ENCODE measurements at regions not wholly inside any gene's neighbourhood (a gene's known extent, or its start where the extent isn't known, plus 50 kb on each side); places are given as distances from the start of the nearest gene placed in this dataset.

DNA sequence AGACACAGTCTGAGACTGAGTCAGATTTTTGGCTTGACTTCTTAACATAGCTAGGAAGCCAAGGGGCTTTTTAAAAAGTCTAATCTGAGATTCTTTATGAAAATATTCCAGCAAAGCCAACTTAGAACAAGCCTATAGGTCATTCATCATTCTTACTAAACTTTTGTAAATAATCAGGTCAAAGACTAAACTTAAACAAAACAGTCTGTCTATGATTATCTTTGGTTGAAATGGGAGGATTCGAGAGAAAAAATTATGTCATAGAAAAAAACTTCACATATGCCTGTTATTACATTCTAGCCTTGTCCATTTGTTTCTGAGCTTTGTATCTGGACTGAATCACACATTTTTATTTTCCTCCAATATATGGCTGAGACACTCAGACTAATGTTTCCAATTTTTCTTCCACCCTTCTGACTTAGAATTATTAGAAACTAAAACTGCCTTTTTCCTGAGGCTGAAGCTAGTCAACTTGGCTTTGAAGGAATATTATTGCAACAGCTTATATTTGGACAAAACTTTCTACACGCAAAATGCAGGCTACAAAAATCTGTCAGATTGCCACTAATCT is 83.3 kb downstream of the ETS2 start:
- TF ChIP-seq EZH2 (IDR thresholded peaks at IDR 0.05; ENCODE audit: insufficient read depth, poor library complexity, severe bottlenecking) (no peak), EZH2phosphoT487 (IDR thresholded peaks at IDR 0.05; ENCODE audit: insufficient read depth, low read depth) (no peak)
- Histone ChIP-seq H3K9me3 (ENCODE audit: low read depth) (no peaks in the 10 kb centered on the region), H3K4me3 (no peak overlapping the region), H4K20me1 (ENCODE audit: insufficient read depth) (no peaks in the 10 kb centered on the region), H3K4me1 (ENCODE audit: insufficient read depth) (no peaks in the 10 kb centered on the region), H3K9me2 (ENCODE audit: insufficient read depth) (no peaks in the 10 kb centered on the region), H3K36me3 (ENCODE audit: low read depth) (no peaks in the 10 kb centered on the region), H3K9ac (no peak overlapping the region), H3K79me2 (ENCODE audit: insufficient read depth) (no peaks in the 10 kb centered on the region), H2AFZ (no peak overlapping the region), H3K27me3 (replicated peaks; ENCODE audit: insufficient read depth) (no peaks in the 10 kb centered on the region), H3K4me2 (ENCODE audit: unreplicated experiment) (no peak overlapping the region), H3F3A (ENCODE audit: insufficient read depth) (no peaks in the 10 kb centered on the region), H3K27ac (no peak overlapping the region)
- DNase-seq: peak; percentile 14
- in situ Hi-C loops (cut with MboI): no loop called here
- WGBS, 2 experiments (ENCODE audit: low coverage in 1 of 2, low lambda C conversion rate in 2 of 2, missing lambda C conversion rate in 2 of 2): 17 to 23% methylated on average over 2 of the region's 2 CpGs

GRCh38 chr21:38887749-38888148 is 82.0 kb downstream of the ETS2 start:
- Histone ChIP-seq H3K9ac (no peak overlapping the region), H3K36me3 (ENCODE audit: low read depth) (no peaks in the 10 kb centered on the region), H3K79me2 (ENCODE audit: insufficient read depth) (no peaks in the 10 kb centered on the region), H3F3A (ENCODE audit: insufficient read depth) (no peaks in the 10 kb centered on the region), H3K4me3 (no peak overlapping the region), H3K27ac (no peak overlapping the region), H3K9me3 (ENCODE audit: low read depth) (peaks cover 4% of the 10 kb centered on the region), H2AFZ (no peak overlapping the region), H3K4me2 (ENCODE audit: unreplicated experiment) (no peak overlapping the region), H3K9me2 (ENCODE audit: insufficient read depth) (no peaks in the 10 kb centered on the region), H3K4me1 (ENCODE audit: insufficient read depth) (no peaks in the 10 kb centered on the region), H3K27me3 (replicated peaks; ENCODE audit: insufficient read depth) (no peaks in the 10 kb centered on the region), H4K20me1 (ENCODE audit: insufficient read depth) (no peaks in the 10 kb centered on the region)
- in situ Hi-C loops (cut with MboI): no loop called here
- TF ChIP-seq EZH2phosphoT487 (IDR thresholded peaks at IDR 0.05; ENCODE audit: insufficient read depth, low read depth) (no peak), EZH2 (IDR thresholded peaks at IDR 0.05; ENCODE audit: insufficient read depth, poor library complexity, severe bottlenecking) (no peak)
- WGBS, 2 experiments (ENCODE audit: low coverage in 1 of 2, low lambda C conversion rate in 2 of 2, missing lambda C conversion rate in 2 of 2): 30 to 32% methylated on average over 2 of the region's 2 CpGs
- DNase-seq: no peak

- Histone ChIP-seq H3K79me2 (ENCODE audit: insufficient read depth) (no peaks in the 10 kb centered on the region), H3F3A (ENCODE audit: insufficient read depth) (no peaks in the 10 kb centered on the region), H3K36me3 (ENCODE audit: low read depth) (no peaks in the 10 kb centered on the region), H3K4me1 (ENCODE audit: insufficient read depth) (no peaks in the 10 kb centered on the region), H2AFZ (no peak overlapping the region), H3K9me3 (ENCODE audit: low read depth) (peaks cover 4% of the 10 kb centered on the region), H3K4me3 (no peak overlapping the region), H3K4me2 (ENCODE audit: unreplicated experiment) (no peak overlapping the region), H3K27ac (no peak overlapping the region), H4K20me1 (ENCODE audit: insufficient read depth) (no peaks in the 10 kb centered on the region), H3K9me2 (ENCODE audit: insufficient read depth) (no peaks in the 10 kb centered on the region), H3K27me3 (replicated peaks; ENCODE audit: insufficient read depth) (no peaks in the 10 kb centered on the region), H3K9ac (no peak overlapping the region)
- WGBS, 2 experiments (ENCODE audit: low coverage in 1 of 2, low lambda C conversion rate in 2 of 2, missing lambda C conversion rate in 2 of 2): 52 to 59% methylated on average over 5 of the region's 5 CpGs
- DNase-seq: no peak
- no peak for TF ChIP-seq EZH2 (IDR thresholded peaks at IDR 0.05; ENCODE audit: insufficient read depth, poor library complexity, severe bottlenecking)
- TF ChIP-seq EZH2phosphoT487 (IDR thresholded peaks at IDR 0.05; ENCODE audit: insufficient read depth, low read depth): no peak
- in situ Hi-C loops (cut with MboI): no loop called here
These were observed 81.4 kb downstream of the ETS2 start for GRCh38 chr21:38887062-38887686.

DNA sequence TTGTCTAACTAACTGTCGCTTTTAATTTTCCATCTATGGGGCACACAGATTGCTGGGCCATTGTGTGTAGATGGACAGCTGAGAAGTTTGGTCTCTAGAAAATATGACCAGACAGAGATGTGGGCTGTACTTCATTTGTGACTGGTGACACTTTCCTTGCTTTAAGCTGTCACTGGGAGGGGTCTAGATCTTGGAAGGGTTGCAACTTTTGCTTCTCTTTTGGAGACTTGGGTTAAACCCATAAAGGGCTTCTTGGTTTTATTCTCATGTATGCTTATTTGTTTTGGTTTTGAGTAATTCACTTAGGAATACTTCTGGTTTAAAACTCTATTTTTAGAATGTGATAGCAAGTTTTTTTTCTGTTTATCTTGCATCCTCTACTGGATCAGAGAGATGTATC is 80.2 kb downstream of the ETS2 start:
- Histone ChIP-seq H3K4me2 (ENCODE audit: unreplicated experiment) (no peak overlapping the region), H3K9me2 (ENCODE audit: insufficient read depth) (no peaks in the 10 kb centered on the region), H3K36me3 (ENCODE audit: low read depth) (no peaks in the 10 kb centered on the region), H3K4me1 (ENCODE audit: insufficient read depth) (no peaks in the 10 kb centered on the region), H3K9me3 (ENCODE audit: low read depth) (peaks cover 4% of the 10 kb centered on the region), H3K4me3 (no peak overlapping the region), H3K79me2 (ENCODE audit: insufficient read depth) (no peaks in the 10 kb centered on the region), H3K27ac (no peak overlapping the region), H3K27me3 (replicated peaks; ENCODE audit: insufficient read depth) (no peaks in the 10 kb centered on the region), H4K20me1 (ENCODE audit: insufficient read depth) (no peaks in the 10 kb centered on the region), H3K9ac (no peak overlapping the region), H3F3A (ENCODE audit: insufficient read depth) (no peaks in the 10 kb centered on the region), H2AFZ (no peak overlapping the region)
- no peak for DNase-seq
- TF ChIP-seq EZH2 (IDR thresholded peaks at IDR 0.05; ENCODE audit: insufficient read depth, poor library complexity, severe bottlenecking): no peak
- TF ChIP-seq EZH2phosphoT487 (IDR thresholded peaks at IDR 0.05; ENCODE audit: insufficient read depth, low read depth): no peak
- 80 to 92% methylated on average over 1 of the region's 1 CpG for WGBS, 2 experiments (ENCODE audit: low coverage in 1 of 2, low lambda C conversion rate in 2 of 2, missing lambda C conversion rate in 2 of 2)
- in situ Hi-C loops (cut with MboI): no loop called here

Measured in GM23248 (cell line).